ENCODE measurements at regions not wholly inside any gene's neighbourhood (a gene's known extent, or its start where the extent isn't known, plus 50 kb on each side); places are given as distances from the start of the nearest gene placed in this dataset.
"Not testable (repeated sequence)": the region's sequence is repeated elsewhere in the genome, so short reads cannot be mapped to it uniquely, and the experiment has no call there.

DNA sequence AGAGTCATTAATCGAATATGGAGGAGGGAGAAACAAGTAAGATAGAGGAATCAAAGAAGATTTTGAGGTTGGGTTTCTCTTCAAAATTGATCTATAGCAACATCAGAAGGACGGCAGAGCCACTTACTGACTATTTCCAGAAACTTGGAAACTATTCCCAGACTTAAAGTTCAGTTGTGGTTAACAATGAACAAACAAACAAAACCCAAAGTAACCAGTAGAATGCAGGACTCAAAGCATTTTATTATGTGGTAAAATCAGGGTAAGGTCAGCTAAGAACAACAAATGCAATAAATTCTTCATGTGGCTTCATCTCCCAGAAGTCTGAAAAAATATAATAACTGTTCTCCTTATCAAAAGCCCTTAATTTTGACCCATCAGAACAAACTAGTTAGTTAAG, 54.9 kb upstream of the OSMR start:
- Histone ChIP-seq H3K9me2 (replicated peaks; ENCODE audit: low read depth, low read length) (no peaks in the 10 kb centered on the region), H3K9ac (ENCODE audit: low read depth, low read length, poor library complexity, severe bottlenecking) (no peak overlapping the region), H3K9me3 (ENCODE audit: insufficient read depth, low read depth, low read length) (no peaks in the 10 kb centered on the region), H3F3A (ENCODE audit: low read depth) (no peaks in the 10 kb centered on the region), H2AFZ (ENCODE audit: low read length) (no peak overlapping the region), H3K4me2 (ENCODE audit: low read depth, low read length, poor library complexity, severe bottlenecking) (no peak overlapping the region), H3K27me3 (ENCODE audit: insufficient read depth, low read length, poor library complexity, severe bottlenecking) (no peaks in the 10 kb centered on the region), H3K36me3 (ENCODE audit: insufficient read depth, low read length) (no peaks in the 10 kb centered on the region), H3K79me2 (ENCODE audit: insufficient read depth, low read length) (no peaks in the 10 kb centered on the region), H3K4me1 (ENCODE audit: insufficient read depth, low read length, poor library complexity, severe bottlenecking) (no peaks in the 10 kb centered on the region), H4K20me1 (ENCODE audit: insufficient read depth, low read length, poor library complexity, severe bottlenecking) (no peaks in the 10 kb centered on the region), H3K4me3 (ENCODE audit: low read length, poor library complexity, severe bottlenecking) (no peak overlapping the region)
- TF ChIP-seq EZH2phosphoT487 (IDR thresholded peaks at IDR 0.05; ENCODE audit: borderline replicate concordance) (no peak), CTCF (conservative IDR thresholded peaks at IDR 0.05; ENCODE audit: low read length) (no peak)

GRCh38 chr5:38793099-38793498, 52.7 kb upstream of the OSMR start:
- no peak overlapping the region for H2AFZ ChIP-seq (ENCODE audit: low read length)
- H4K20me1 ChIP-seq (ENCODE audit: insufficient read depth, low read length, poor library complexity, severe bottlenecking), result no peaks in the 10 kb centered on the region
- H3K9me3 ChIP-seq (ENCODE audit: insufficient read depth, low read depth, low read length), result no peaks in the 10 kb centered on the region
- H3K4me3 ChIP-seq (ENCODE audit: low read length, poor library complexity, severe bottlenecking), result no peak overlapping the region
- H3K9ac ChIP-seq (ENCODE audit: low read depth, low read length, poor library complexity, severe bottlenecking), result no peak overlapping the region
- H3K27me3 ChIP-seq (ENCODE audit: insufficient read depth, low read length, poor library complexity, severe bottlenecking), result no peaks in the 10 kb centered on the region
- no peak overlapping the region for H3K4me2 ChIP-seq (ENCODE audit: low read depth, low read length, poor library complexity, severe bottlenecking)
- H3F3A ChIP-seq (ENCODE audit: low read depth), result no peaks in the 10 kb centered on the region
- H3K36me3 ChIP-seq (ENCODE audit: insufficient read depth, low read length), result no peaks in the 10 kb centered on the region
- H3K79me2 ChIP-seq (ENCODE audit: insufficient read depth, low read length), result no peaks in the 10 kb centered on the region
- TF ChIP-seq CTCF (conservative IDR thresholded peaks at IDR 0.05; ENCODE audit: low read length) (no peak), EZH2phosphoT487 (IDR thresholded peaks at IDR 0.05; ENCODE audit: borderline replicate concordance) (no peak)
- no peaks in the 10 kb centered on the region for H3K9me2 ChIP-seq (replicated peaks; ENCODE audit: low read depth, low read length)
- H3K4me1 ChIP-seq (ENCODE audit: insufficient read depth, low read length, poor library complexity, severe bottlenecking), result no peaks in the 10 kb centered on the region

DNA sequence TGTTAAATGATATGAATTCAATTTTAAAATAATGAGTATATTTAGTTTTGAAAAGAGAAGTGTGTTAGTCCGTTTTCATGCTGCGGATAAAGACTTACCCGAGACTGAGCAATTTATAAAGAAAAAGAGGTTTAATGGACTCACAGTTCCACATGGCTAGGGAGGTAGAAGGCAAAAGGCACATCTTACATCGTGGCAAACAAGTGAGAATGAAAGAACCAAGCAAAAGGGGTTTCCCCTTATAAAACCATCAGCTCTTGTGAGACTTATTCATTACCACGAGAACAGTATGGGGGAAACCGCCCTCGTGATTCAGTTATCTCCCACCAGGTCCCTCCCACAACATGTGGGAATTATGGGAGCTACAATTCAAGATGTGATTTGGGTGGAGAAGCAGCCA, 51.8 kb upstream of the OSMR start:
- H3K9me3 ChIP-seq (ENCODE audit: insufficient read depth, low read depth, low read length); H2AFZ ChIP-seq (ENCODE audit: low read length); H3K4me2 ChIP-seq (ENCODE audit: low read depth, low read length, poor library complexity, severe bottlenecking); H3K36me3 ChIP-seq (ENCODE audit: insufficient read depth, low read length); H3K9me2 ChIP-seq (replicated peaks; ENCODE audit: low read depth, low read length); H4K20me1 ChIP-seq (ENCODE audit: insufficient read depth, low read length, poor library complexity, severe bottlenecking); H3K4me1 ChIP-seq (ENCODE audit: insufficient read depth, low read length, poor library complexity, severe bottlenecking); H3K4me3 ChIP-seq (ENCODE audit: low read length, poor library complexity, severe bottlenecking); H3F3A ChIP-seq (ENCODE audit: low read depth); H3K27me3 ChIP-seq (ENCODE audit: insufficient read depth, low read length, poor library complexity, severe bottlenecking); H3K79me2 ChIP-seq (ENCODE audit: insufficient read depth, low read length); H3K9ac ChIP-seq (ENCODE audit: low read depth, low read length, poor library complexity, severe bottlenecking): not testable (repeated sequence)

- no peak overlapping the region for H3K4me3 ChIP-seq (ENCODE audit: low read length, poor library complexity, severe bottlenecking)
- no peak overlapping the region for H3K9ac ChIP-seq (ENCODE audit: low read depth, low read length, poor library complexity, severe bottlenecking)
- no peaks in the 10 kb centered on the region for H3F3A ChIP-seq (ENCODE audit: low read depth)
- H3K9me3 ChIP-seq (ENCODE audit: insufficient read depth, low read depth, low read length), result no peaks in the 10 kb centered on the region
- no peaks in the 10 kb centered on the region for H4K20me1 ChIP-seq (ENCODE audit: insufficient read depth, low read length, poor library complexity, severe bottlenecking)
- H2AFZ ChIP-seq (ENCODE audit: low read length), result no peak overlapping the region
- H3K36me3 ChIP-seq (ENCODE audit: insufficient read depth, low read length), result no peaks in the 10 kb centered on the region
- H3K27me3 ChIP-seq (ENCODE audit: insufficient read depth, low read length, poor library complexity, severe bottlenecking), result no peaks in the 10 kb centered on the region
- TF ChIP-seq EZH2phosphoT487 (IDR thresholded peaks at IDR 0.05; ENCODE audit: borderline replicate concordance) (no peak), CTCF (conservative IDR thresholded peaks at IDR 0.05; ENCODE audit: low read length) (no peak)
- H3K79me2 ChIP-seq (ENCODE audit: insufficient read depth, low read length), result no peaks in the 10 kb centered on the region
- H3K4me1 ChIP-seq (ENCODE audit: insufficient read depth, low read length, poor library complexity, severe bottlenecking), result no peaks in the 10 kb centered on the region
- no peaks in the 10 kb centered on the region for H3K9me2 ChIP-seq (replicated peaks; ENCODE audit: low read depth, low read length)
- no peak overlapping the region for H3K4me2 ChIP-seq (ENCODE audit: low read depth, low read length, poor library complexity, severe bottlenecking)
Observed at GRCh38 chr5:38794986-38795385, 50.8 kb upstream of the OSMR start.
